Lower lobe of right lung (tissue), 2 donors: ENCODE measurements at regions not wholly inside any gene's neighbourhood (a gene's known extent, or its start where the extent isn't known, plus 50 kb on each side); places are given as distances from the start of the nearest gene placed in this dataset.
"Not testable (repeated sequence)": the region's sequence is repeated elsewhere in the genome, so short reads cannot be mapped to it uniquely, and the experiment has no call there.

ENCODE experiments used
- ATAC-seq, 2 donors: fragments of 200-7000 bp; cut with Tn5 transposase; one replicate each; pipeline ENCODE4 v1.9.1; 2020 to 2022; ENCODE audit warnings: mild to moderate bottlenecking in 2 of 2, moderate library complexity in 2 of 2
- DNase-seq: peaks from one replicate; pipeline ENCODE4 v3.0.0-alpha.2; 2020
- H3K27ac ChIP-seq: fragments of 200-600 bp; one replicate; pipeline ENCODE4 v1.8.0; 2022
- H3K27me3 ChIP-seq: fragments of 200-600 bp; one replicate; pipeline ENCODE4 v1.8.0; 2022; ENCODE audit warnings: low read depth
- H3K36me3 ChIP-seq: fragments of 200-600 bp; one replicate; pipeline ENCODE4 v1.8.0; 2022; ENCODE audit warnings: mild to moderate bottlenecking
- H3K4me1 ChIP-seq: fragments of 200-600 bp; one replicate; pipeline ENCODE4 v1.8.0; 2022
- H3K4me3 ChIP-seq: fragments of 200-600 bp; one replicate; pipeline ENCODE4 v1.8.0; 2022; ENCODE audit warnings: mild to moderate bottlenecking
- H3K9me3 ChIP-seq: fragments of 200-600 bp; one replicate; pipeline ENCODE4 v1.8.0; 2022
- CTCF ChIP-seq: fragments of 200-600 bp; IDR thresholded peaks from one replicate; pipeline ENCODE4 v1.8.0; 2022; ENCODE audit warnings: antibody characterized with exemption, mild to moderate bottlenecking
- intact Hi-C: fragments of 100-400 bp; cut with DNase I; formaldehyde crosslinking; loops from one replicate; pipeline ENCODE4 v1.11.0; 2022
- donor health status: DM: no; HTN: yes; CAD: no; lungs with severe emphysema.

- Histone ChIP-seq H3K9me3 (no peaks in the 10 kb centered on the region), H3K4me3 (no peak overlapping the region), H3K27ac (no peak overlapping the region), H3K27me3 (no peaks in the 10 kb centered on the region), H3K4me1 (no peaks in the 10 kb centered on the region), H3K36me3 (no peaks in the 10 kb centered on the region)
- DNase-seq (no peak), ATAC-seq (peak; percentile 69 to 70)
- TF ChIP-seq CTCF: no peak
- intact Hi-C loops: no loop called here
Measured at GRCh38 chr12:68482660-68483059, 128.0 kb upstream of the RAP1B start.

GRCh38 chr12:68483592-68484383 lies 126.9 kb upstream of the RAP1B start:
- Histone ChIP-seq H3K9me3 (no peaks in the 10 kb centered on the region), H3K4me3 (no peak overlapping the region), H3K36me3 (no peaks in the 10 kb centered on the region), H3K4me1 (no peaks in the 10 kb centered on the region), H3K27ac (no peak overlapping the region), H3K27me3 (no peaks in the 10 kb centered on the region)
- DNase-seq: no peak
- intact Hi-C loops: no loop called here
- ATAC-seq: no peak
- TF ChIP-seq CTCF: no peak

GRCh38 chr12:68484578-68484977 lies 126.1 kb upstream of the RAP1B start:
- ATAC-seq, intact Hi-C loops, H3K36me3 ChIP-seq, H3K9me3 ChIP-seq, H3K27me3 ChIP-seq, DNase-seq, H3K4me3 ChIP-seq, H3K4me1 ChIP-seq, H3K27ac ChIP-seq: not testable (repeated sequence)

- DNase-seq, H3K36me3 ChIP-seq, H3K9me3 ChIP-seq, intact Hi-C loops, H3K27ac ChIP-seq, ATAC-seq, H3K27me3 ChIP-seq, H3K4me3 ChIP-seq, H3K4me1 ChIP-seq: not testable (repeated sequence)
Measured at GRCh38 chr12:68486449-68486848, 124.2 kb upstream of the RAP1B start.

GRCh38 chr12:68487721-68488309 lies 122.9 kb upstream of the RAP1B start:
- no peak for DNase-seq

GRCh38 chr12:68489273-68489672 lies 121.4 kb upstream of the RAP1B start:
- Histone ChIP-seq H3K27ac (no peak overlapping the region), H3K27me3 (no peaks in the 10 kb centered on the region), H3K9me3 (no peaks in the 10 kb centered on the region), H3K36me3 (no peaks in the 10 kb centered on the region), H3K4me1 (no peaks in the 10 kb centered on the region), H3K4me3 (no peak overlapping the region)
- intact Hi-C loops: no loop called here
- ATAC-seq: no peak
- no peak for DNase-seq
- TF ChIP-seq CTCF: no peak

More at GRCh38 chr12:68487721-68488309, 122.9 kb upstream of the RAP1B start:
- no peaks in the 10 kb centered on the region for H3K9me3 ChIP-seq
- ATAC-seq: no peak
- intact Hi-C loops: no loop called here
- no peaks in the 10 kb centered on the region for H3K27me3 ChIP-seq
- no peak for TF ChIP-seq CTCF
- no peak overlapping the region for H3K4me3 ChIP-seq
- no peak overlapping the region for H3K27ac ChIP-seq
- H3K36me3 ChIP-seq: no peaks in the 10 kb centered on the region
- no peaks in the 10 kb centered on the region for H3K4me1 ChIP-seq
